HG03565 (cell line): ENCODE measurements at regions not wholly inside any gene's neighbourhood (a gene's known extent, or its start where the extent isn't known, plus 50 kb on each side); places are given as distances from the start of the nearest gene placed in this dataset.

Experiments
- ATAC-seq: cut with Tn5 transposase; IDR thresholded peaks from one replicate; pipeline ENCODE4 v1.9.1; 2021; ENCODE audit warnings: mild to moderate bottlenecking, moderate library complexity; ENCODE audit not compliant: unreplicated experiment

- ATAC-seq = no peak
These were observed 87.3 kb upstream of the SEC61G start for GRCh38 chr7:54846273-54846672.

- ATAC-seq = no peak
These were observed 88.9 kb upstream of the SEC61G start for GRCh38 chr7:54847921-54848320.

GRCh38 chr7:54856856-54857255 lies 97.8 kb upstream of the SEC61G start:
- ATAC-seq = no peak

- ATAC-seq = no peak
These were observed 98.3 kb upstream of the SEC61G start for GRCh38 chr7:54857294-54857693.

GRCh38 chr7:54858008-54858692 lies 99.1 kb upstream of the SEC61G start:
- ATAC-seq = no peak

GRCh38 chr7:54859066-54859465 lies 100.1 kb upstream of the SEC61G start:
- ATAC-seq = no peak

GRCh38 chr7:54859545-54859944 lies 100.5 kb upstream of the SEC61G start:
- ATAC-seq = no peak

GRCh38 chr7:54860003-54860775 lies 101.2 kb upstream of the SEC61G start:
- ATAC-seq = no peak

GRCh38 chr7:54860843-54861242 lies 101.8 kb upstream of the SEC61G start:
- ATAC-seq = no peak

GRCh38 chr7:54864663-54865062 lies 105.7 kb upstream of the SEC61G start:
- ATAC-seq = no peak

GRCh38 chr7:54869523-54869922 lies 110.5 kb upstream of the SEC61G start:
- ATAC-seq = no peak

- ATAC-seq = no peak
These were observed 115.8 kb upstream of the SEC61G start for GRCh38 chr7:54874804-54875203.

GRCh38 chr7:54877683-54878082 lies 118.7 kb upstream of the SEC61G start:
- no peak for ATAC-seq

GRCh38 chr7:54878339-54878738 lies 119.3 kb upstream of the SEC61G start:
- no peak for ATAC-seq

GRCh38 chr7:54879776-54880175 lies 120.8 kb upstream of the SEC61G start:
- no peak for ATAC-seq

GRCh38 chr7:54880326-54880989 lies 121.4 kb upstream of the SEC61G start:
- no peak for ATAC-seq

GRCh38 chr7:54881816-54882520 lies 123.0 kb upstream of the SEC61G start:
- no peak for ATAC-seq

GRCh38 chr7:54882694-54883093 lies 123.7 kb upstream of the SEC61G start:
- no peak for ATAC-seq

GRCh38 chr7:54883576-54883975 lies 124.6 kb upstream of the SEC61G start:
- ATAC-seq = no peak

GRCh38 chr7:54885285-54885684 lies 126.3 kb upstream of the SEC61G start:
- ATAC-seq = no peak

- no peak for ATAC-seq
These were observed 129.2 kb upstream of the SEC61G start for GRCh38 chr7:54888067-54888733.
